Cardiac septum (tissue), 1 donor: ENCODE measurements at regions not wholly inside any gene's neighbourhood (a gene's known extent, or its start where the extent isn't known, plus 50 kb on each side); places are given as distances from the start of the nearest gene placed in this dataset.

Source experiments
- DNase-seq: peaks from one replicate; pipeline ENCODE4 v3.0.0-alpha.2; 2020; ENCODE audit warnings: low spot score
- intact Hi-C: fragments of 100-400 bp; cut with DNase I; formaldehyde crosslinking; loops from one replicate; pipeline ENCODE4 v1.14.0; 2022
- donor health status: DM: no; HTN: no; CAD: no.

DNA sequence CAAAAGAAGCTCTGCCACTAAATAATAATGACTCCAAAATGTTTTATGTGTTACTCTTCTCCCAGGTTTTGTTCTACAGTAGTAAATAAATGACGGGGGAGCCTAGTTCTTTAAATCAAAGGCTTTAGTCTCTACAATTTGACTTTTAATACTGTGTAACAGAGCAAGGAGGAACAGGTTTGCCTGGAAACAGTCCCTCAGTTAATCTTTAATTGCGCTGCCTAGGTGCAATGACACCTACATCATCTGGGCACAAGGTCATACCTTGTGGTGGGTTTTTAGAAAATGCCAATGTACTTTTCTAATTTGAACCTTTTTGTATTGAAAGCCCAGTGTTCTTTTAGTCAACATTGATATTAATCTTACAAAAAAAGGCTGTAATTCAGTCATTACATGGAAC is 287.3 kb upstream of the SETBP1 start:
- intact Hi-C loops: no loop called here
- no peak for DNase-seq

GRCh38 chr18:44396550-44396949 is 284.1 kb upstream of the SETBP1 start:
- no peak for DNase-seq
- intact Hi-C loops: no loop called here

GRCh38 chr18:44409071-44409470 is 271.6 kb upstream of the SETBP1 start:
- DNase-seq: no peak
- intact Hi-C loops: no loop called here

DNA sequence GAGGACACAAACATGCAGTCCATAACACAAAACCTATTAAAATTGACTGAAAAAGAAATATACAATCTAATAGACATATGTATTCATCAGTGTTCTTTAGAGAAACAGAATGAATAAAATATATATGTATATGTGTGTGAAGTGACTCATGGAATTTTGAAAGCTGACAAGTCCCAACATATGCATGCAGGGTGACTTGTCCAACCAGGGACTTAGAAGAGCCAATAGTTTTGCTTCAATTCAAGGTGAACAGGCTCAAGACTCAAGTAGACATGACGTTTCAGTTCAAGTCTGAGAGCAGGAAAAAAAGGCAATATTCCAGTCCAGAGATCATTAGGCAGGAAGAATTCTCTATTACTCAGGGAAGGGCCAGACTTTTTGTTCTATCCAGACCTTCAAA is 271.2 kb upstream of the SETBP1 start:
- intact Hi-C loops: no loop called here
- DNase-seq: no peak

DNA sequence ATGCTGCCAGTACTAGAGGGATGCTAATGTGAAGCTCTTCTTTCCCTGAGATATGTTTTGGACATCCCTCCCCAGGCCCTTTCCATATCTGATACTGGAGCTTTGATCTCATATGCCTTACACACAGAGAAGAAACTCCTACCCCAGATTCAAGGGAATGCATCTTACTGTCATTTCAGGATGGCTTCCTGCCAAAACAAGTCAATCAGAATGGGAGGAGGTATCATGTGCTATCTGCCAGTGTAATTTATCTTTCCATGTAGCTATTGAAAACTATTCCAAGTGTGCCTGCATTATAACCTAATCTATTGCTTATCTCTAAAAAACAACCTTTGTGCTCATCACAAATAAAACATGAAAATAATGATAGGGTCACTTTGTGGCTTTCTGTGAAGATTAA is 269.9 kb upstream of the SETBP1 start:
- intact Hi-C loops: no loop called here
- no peak for DNase-seq

- no peak for DNase-seq
- intact Hi-C loops: no loop called here
Measured at GRCh38 chr18:44411262-44411905, 269.3 kb upstream of the SETBP1 start.

GRCh38 chr18:44411976-44412375 is 268.7 kb upstream of the SETBP1 start:
- intact Hi-C loops: no loop called here
- no peak for DNase-seq

- no peak for DNase-seq
- intact Hi-C loops: no loop called here
Measured at GRCh38 chr18:44423814-44424644, 256.7 kb upstream of the SETBP1 start.

GRCh38 chr18:44424645-44425035 is 256.0 kb upstream of the SETBP1 start:
- intact Hi-C loops: no loop called here
- no peak for DNase-seq

DNA sequence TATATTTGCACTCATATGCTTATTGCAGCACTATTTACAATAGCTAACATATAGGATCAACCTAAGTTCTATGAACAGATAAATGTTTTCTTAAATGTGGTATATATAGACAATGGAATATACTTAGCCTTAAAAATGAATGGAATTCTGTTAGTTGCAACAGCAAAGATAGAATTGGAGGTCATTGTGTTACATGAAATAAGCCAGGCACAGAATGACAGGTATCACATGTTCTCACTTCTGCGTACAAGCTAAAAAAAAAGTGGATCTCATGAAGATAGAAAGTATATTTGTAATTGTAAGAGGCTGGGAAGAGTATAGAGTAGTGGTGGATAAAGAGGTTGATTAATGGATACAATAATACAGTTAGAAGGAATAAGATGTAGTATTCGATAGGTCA is 255.5 kb upstream of the SETBP1 start:
- intact Hi-C loops: no loop called here
- no peak for DNase-seq

DNA sequence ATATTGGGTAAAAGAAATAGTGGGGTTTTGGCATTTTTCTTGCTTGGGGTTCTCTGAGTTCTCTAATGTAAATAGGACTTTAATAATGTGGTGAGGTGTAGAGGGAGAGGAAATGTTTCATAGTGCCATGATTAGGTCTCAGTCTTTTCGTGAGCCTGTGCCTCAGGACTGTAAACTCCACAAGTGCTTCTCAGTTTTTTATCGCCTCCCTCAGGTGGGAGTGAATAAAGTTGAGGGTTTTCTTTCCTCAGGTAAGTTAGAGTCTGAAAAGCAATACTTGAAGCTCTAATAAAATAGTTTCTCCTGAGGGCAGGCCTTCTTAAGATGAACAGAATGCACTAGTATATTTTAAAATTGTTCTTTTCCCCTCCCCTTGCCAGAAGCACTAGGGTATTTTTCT is 243.1 kb upstream of the SETBP1 start:
- intact Hi-C loops: no loop called here

GRCh38 chr18:44450226-44450625 is 230.5 kb upstream of the SETBP1 start:
- intact Hi-C loops: no loop called here
- DNase-seq: no peak

More for the DNA sequence above, 243.1 kb upstream of the SETBP1 start:
- no peak for DNase-seq

- no peak for DNase-seq
Measured at GRCh38 chr18:44452346-44452745, 228.3 kb upstream of the SETBP1 start.

DNA sequence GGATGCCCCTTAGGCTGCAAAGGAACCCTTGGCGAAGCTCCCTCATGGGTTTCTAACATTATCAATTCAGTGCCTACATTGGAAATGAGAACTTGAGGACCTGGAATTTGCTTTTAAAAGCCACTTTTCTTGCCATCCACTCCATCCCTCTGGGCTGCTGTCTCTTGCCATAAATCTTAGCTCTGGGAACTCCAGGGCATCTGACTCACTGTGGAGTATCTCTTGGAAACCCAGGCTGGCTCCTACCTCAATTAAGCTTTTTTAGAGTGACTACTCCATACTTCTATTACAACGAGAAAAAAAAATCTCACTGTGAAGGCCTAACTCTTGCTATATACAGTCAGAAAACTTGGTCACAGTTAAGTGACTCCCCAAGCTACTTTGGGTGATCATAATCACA is 227.2 kb upstream of the SETBP1 start:
- no peak for DNase-seq
- intact Hi-C loops: no loop called here

More at GRCh38 chr18:44452346-44452745, 228.3 kb upstream of the SETBP1 start:
- intact Hi-C loops: no loop called here

DNA sequence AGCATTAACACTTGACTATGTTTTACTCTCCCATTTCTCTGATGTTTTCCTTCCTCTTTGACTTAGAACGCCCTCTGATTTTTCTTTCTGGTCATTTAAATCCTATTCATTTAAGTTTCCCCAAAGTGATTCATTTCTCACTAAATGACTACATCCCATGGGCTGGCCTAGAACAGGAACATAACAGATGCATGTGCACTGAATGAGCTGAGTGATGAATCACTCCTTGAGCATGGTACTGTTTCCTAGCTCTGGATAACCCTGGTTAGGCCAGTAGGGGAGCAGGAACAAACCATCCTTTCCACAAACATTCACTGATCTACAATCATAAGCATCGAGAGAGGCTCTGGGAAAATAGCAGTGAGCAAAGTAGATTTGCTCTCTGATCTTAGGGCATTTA is 221.9 kb upstream of the SETBP1 start:
- intact Hi-C loops: no loop called here
- no peak for DNase-seq

GRCh38 chr18:44464398-44465180 is 216.1 kb upstream of the SETBP1 start:
- DNase-seq: no peak
- intact Hi-C loops: no loop called here

DNA sequence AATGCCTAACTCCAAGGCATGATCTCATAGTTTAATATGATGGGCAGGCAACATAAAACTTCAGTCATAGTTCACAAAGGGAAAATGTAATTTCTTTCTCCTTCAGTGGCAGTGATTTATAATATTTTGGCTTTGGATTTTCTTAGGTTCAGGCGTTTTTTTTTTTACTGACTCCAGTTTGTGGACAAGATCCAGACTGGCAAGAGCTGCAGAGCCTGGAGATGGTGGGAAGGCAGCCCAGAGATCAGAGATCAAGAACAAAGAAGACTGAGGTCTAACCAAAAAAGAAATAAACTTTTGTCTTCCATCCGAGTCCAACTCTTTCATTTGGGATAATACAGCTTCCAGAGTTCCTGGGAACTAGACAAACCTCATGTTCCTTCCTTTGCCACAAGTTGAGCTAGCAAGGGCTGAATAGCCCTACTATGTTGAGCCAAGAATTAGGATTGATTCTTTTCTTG is 215.3 kb upstream of the SETBP1 start:
- DNase-seq: no peak

DNA sequence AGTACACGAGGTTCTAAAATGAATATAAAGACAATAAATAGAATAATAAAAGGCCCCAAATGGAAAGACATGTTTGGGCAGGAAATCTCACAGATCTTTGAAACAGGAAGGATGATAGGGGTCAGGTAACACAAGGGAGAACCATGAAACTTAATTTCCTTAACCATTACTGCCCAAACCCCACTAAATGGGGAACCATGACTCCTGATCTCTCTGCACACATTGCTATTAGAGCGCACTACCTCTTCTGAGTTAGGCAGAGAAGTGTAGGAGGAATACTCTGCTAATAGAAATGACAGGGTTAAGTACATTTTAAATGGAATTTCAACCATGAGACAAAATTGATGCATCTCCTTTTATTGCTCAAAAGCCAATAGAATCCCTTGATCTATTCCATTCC is 213.7 kb upstream of the SETBP1 start:
- no peak for DNase-seq
- intact Hi-C loops: no loop called here

More for the DNA sequence above, 215.3 kb upstream of the SETBP1 start:
- intact Hi-C loops: no loop called here

GRCh38 chr18:44467718-44468117 is 213.0 kb upstream of the SETBP1 start:
- DNase-seq: no peak
- intact Hi-C loops: no loop called here

GRCh38 chr18:44473394-44474066 is 207.2 kb upstream of the SETBP1 start:
- no peak for DNase-seq
- intact Hi-C loops: no loop called here
